Mucosa of descending colon (tissue), 3 donors: ENCODE measurements at regions not wholly inside any gene's neighbourhood (a gene's known extent, or its start where the extent isn't known, plus 50 kb on each side); places are given as distances from the start of the nearest gene placed in this dataset.

Experiments
- ATAC-seq: fragments of 200-7000 bp; cut with Tn5 transposase; one replicate; pipeline ENCODE4 v1.9.1; 2020; ENCODE audit warnings: mild to moderate bottlenecking, moderate library complexity
- DNase-seq, 3 donors: peaks; one replicate each; pipeline ENCODE4 v3.0.0-alpha.2; 2020
- H3K36me3 ChIP-seq: fragments of 200-600 bp; one replicate; pipeline ENCODE4 v1.8.0; 2021; ENCODE audit warnings: low read depth, mild to moderate bottlenecking
- H3K4me1 ChIP-seq: fragments of 200-600 bp; one replicate; pipeline ENCODE4 v1.8.0; 2021; ENCODE audit warnings: low read depth, mild to moderate bottlenecking
- H3K4me3 ChIP-seq: fragments of 200-600 bp; one replicate; pipeline ENCODE4 v1.8.0; 2021; ENCODE audit warnings: mild to moderate bottlenecking
- H3K9me3 ChIP-seq: fragments of 200-600 bp; one replicate; pipeline ENCODE4 v1.8.0; 2021; ENCODE audit warnings: mild to moderate bottlenecking
- intact Hi-C, 2 donors: fragments of 100-400 bp; cut with DNase I in 1 of 2; cut with micrococcal nuclease in 1 of 2; formaldehyde crosslinking; loops; one replicate each; pipeline versions ENCODE4 v1.11.0 to v1.11.1; 2022; cut with DNase I, micrococcal nuclease
- TF ChIP-seq, protein P1 (sequence below): fragments of 200-600 bp; IDR thresholded peaks from one replicate; pipeline ENCODE4 v1.8.0; 2022; ENCODE audit warnings: antibody characterized with exemption, mild to moderate bottlenecking
- donor health status: DM: no; HTN: no; CAD: no; lungs with moderate emphysema.
- donor health status: DM: no; HTN: no; CAD: no.
- donor health status: DM: no; HTN: yes; CAD: no.

DNA sequence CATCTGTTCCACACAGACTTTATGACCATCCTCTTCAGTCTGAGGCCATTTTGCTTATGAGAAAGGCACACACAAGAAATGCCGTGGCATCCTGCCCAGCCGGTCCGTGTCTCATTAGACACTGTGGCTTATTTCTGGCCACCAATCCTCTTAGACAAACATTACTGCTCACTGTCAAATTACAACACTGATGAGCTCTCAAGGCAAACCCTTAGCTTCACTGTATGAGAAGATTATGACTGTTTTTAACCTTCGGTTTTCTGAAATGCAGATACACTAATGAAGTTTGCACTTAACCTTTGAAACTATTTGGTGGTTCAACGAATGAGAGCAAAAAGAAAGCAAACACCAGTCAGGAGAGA, 50.5 kb upstream of the DST start:
- TF ChIP-seq, protein P1, sequence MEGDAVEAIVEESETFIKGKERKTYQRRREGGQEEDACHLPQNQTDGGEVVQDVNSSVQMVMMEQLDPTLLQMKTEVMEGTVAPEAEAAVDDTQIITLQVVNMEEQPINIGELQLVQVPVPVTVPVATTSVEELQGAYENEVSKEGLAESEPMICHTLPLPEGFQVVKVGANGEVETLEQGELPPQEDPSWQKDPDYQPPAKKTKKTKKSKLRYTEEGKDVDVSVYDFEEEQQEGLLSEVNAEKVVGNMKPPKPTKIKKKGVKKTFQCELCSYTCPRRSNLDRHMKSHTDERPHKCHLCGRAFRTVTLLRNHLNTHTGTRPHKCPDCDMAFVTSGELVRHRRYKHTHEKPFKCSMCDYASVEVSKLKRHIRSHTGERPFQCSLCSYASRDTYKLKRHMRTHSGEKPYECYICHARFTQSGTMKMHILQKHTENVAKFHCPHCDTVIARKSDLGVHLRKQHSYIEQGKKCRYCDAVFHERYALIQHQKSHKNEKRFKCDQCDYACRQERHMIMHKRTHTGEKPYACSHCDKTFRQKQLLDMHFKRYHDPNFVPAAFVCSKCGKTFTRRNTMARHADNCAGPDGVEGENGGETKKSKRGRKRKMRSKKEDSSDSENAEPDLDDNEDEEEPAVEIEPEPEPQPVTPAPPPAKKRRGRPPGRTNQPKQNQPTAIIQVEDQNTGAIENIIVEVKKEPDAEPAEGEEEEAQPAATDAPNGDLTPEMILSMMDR: no peak
- no peak overlapping the region for H3K4me3 ChIP-seq
- no peaks in the 10 kb centered on the region for H3K9me3 ChIP-seq
- DNase-seq (peak; percentile 86 to 92 (median 89)), ATAC-seq (peak; percentile 76)
- intact Hi-C loops: no loop called here
- H3K36me3 ChIP-seq: no peaks in the 10 kb centered on the region
- H3K4me1 ChIP-seq: peaks cover 31% of the 10 kb centered on the region

DNA sequence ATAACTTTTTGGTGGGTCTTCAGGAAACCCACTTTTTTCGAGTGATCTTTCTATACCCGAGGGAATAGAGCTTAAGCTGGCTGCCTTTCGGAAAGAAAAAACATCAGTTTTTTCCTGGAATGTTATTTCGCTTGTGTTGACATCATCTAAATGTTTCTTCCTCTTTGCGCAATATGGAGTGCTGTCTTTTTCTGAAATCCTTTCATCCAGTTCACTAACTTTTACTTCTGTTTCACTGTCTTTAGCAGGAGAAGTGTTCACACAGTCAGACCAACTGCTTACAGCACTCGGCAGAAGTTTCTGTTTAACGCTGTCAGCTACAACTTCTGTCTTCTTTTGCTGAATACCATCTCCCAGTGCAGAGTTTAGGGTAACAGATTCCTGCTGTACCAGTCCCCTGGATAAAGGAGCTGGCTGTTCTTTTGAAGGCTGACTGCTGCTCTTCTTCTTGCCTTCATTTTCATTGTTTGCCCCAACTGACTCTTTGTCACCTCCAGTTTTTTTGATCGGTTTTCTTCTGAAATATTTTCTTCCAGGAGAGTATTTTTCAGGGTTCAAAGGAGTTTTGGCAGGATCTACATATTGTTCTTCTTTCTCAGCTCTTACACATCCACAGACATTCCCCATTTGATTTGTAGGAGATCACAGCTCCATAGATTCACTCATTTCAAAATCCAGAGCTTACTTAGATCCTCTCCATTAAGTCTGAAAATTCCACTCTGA, 50.0 kb upstream of the DST start:
- H3K4me3 ChIP-seq: peak overlapping the region; percentile 10
- no peaks in the 10 kb centered on the region for H3K9me3 ChIP-seq
- TF ChIP-seq, protein P1: no peak
- peaks cover 31% of the 10 kb centered on the region for H3K4me1 ChIP-seq
- no peaks in the 10 kb centered on the region for H3K36me3 ChIP-seq
- ATAC-seq: peak; percentile 18
- no peak for DNase-seq
- intact Hi-C loops: no loop called here
